A549 (cell line): ENCODE measurements at regions not wholly inside any gene's neighbourhood (a gene's known extent, or its start where the extent isn't known, plus 50 kb on each side); places are given as distances from the start of the nearest gene placed in this dataset.

Experiments
- ATAC-seq, 2 experiments: fragments of 200-7000 bp in 1 of 2; fragments of >200 bp in 1 of 2; cut with Nextera tagmentation in 1 of 2; cut with Tn5 transposase in 1 of 2; 3 replicates each; pipeline versions ENCODE4 v1.8.0 to v1.9.1; 2018 to 2020; ENCODE audit warnings: mild to moderate bottlenecking in 1 of 2, moderate library complexity in 1 of 2
- CTCF ChIA-PET: fragments of 300-600 bp; sonication (Branson Sonifier 250); formaldehyde crosslinking; extraction: SDS; loops from one replicate; lab custom pipeline; 2021; ENCODE audit warnings: antibody characterized with exemption, inconsistent platforms; lab: Yijun Ruan, JAX
- POLR2A ChIA-PET: fragments of 350-600 bp; formaldehyde crosslinking; extraction: SDS; loops from one replicate; lab custom pipeline; 2021; ENCODE audit warnings: antibody characterized with exemption, inconsistent platforms; lab: Yijun Ruan, JAX
- DNase-seq, 2 experiments: peaks; one replicate each; pipeline versions ENCODE4 v3.0.0 to v3.0.0-alpha.2; 2011 to 2016; ENCODE audit warnings: low read depth in 1 of 2, low spot score in 1 of 2
- FAIRE-seq: peaks from 2 replicates; lab custom pipeline; 2011; peaks lifted over from hg19 to GRCh38; lab: Jason Lieb, UNC
- H3K27ac ChIP-seq, 2 experiments: fragments of >200 bp; sonication (Bioruptor Twin); formaldehyde crosslinking; 3 replicates each; pipeline ENCODE4 v1.5.1; 2016 to 2017
- H3K4me1 ChIP-seq: fragments of >200 bp; sonication (Bioruptor Twin); formaldehyde crosslinking; 3 replicates; pipeline ENCODE4 v1.6.1; 2016
- H3K4me2 ChIP-seq: fragments of >200 bp; sonication (Bioruptor Twin); formaldehyde crosslinking; 3 replicates; pipeline ENCODE4 v1.6.1; 2016
- H3K4me3 ChIP-seq: fragments of >200 bp; sonication (Bioruptor Twin); formaldehyde crosslinking; 3 replicates; pipeline ENCODE4 v1.5.1; 2016
- H3K9me3 ChIP-seq: fragments of >200 bp; sonication (Bioruptor Twin); formaldehyde crosslinking; 3 replicates; pipeline ENCODE4 v1.6.1; 2016
- CEBPB ChIP-seq, 2 experiments: fragments of >200 bp in 1 of 2; sonication (Bioruptor Twin) in 1 of 2; formaldehyde crosslinking in 1 of 2; IDR thresholded peaks; 2 replicates each; pipeline ENCODE4 v1.6.1; 2012 to 2016
- CHD2 ChIP-seq: fragments of 150-350 bp; IDR thresholded peaks from 2 replicates; pipeline ENCODE4 v1.6.1; 2014; ENCODE audit warnings: low read length; ENCODE audit not compliant: partially characterized antibody
- CTCF ChIP-seq: fragments of >200 bp; sonication (Bioruptor Twin); formaldehyde crosslinking; IDR thresholded peaks from 3 replicates; pipeline ENCODE4 v1.5.1; 2016
- EHMT2 ChIP-seq: fragments of 200-600 bp; sonication (generic); IDR thresholded peaks from 2 replicates; pipeline ENCODE4 v1.6.1; 2016; ENCODE audit warnings: antibody characterized with exemption, low read depth, mild to moderate bottlenecking, moderate library complexity
- EP300 ChIP-seq, 2 experiments: fragments of >200 bp; sonication (Bioruptor Twin); formaldehyde crosslinking; IDR thresholded peaks; 2 replicates in 1 of 2; 3 replicates in 1 of 2; pipeline ENCODE4 v1.6.1; 2016 to 2017
- ESRRA ChIP-seq: fragments of 150-350 bp; IDR thresholded peaks from 2 replicates; pipeline ENCODE4 v1.6.1; 2014; ENCODE audit warnings: mild to moderate bottlenecking, low read length, borderline replicate concordance
- FOSB ChIP-seq: fragments of 250-450 bp; sonication (Bioruptor Pico); IDR thresholded peaks from 2 replicates; pipeline ENCODE4 v1.5.0; 2020; ENCODE audit warnings: mild to moderate bottlenecking, moderate library complexity
- FOSL2 ChIP-seq, 2 experiments: fragments of 450-650 bp in 1 of 2; fragments of >200 bp in 1 of 2; sonication (Bioruptor Twin) in 1 of 2; formaldehyde crosslinking; IDR thresholded peaks; 2 replicates each; pipeline versions ENCODE4 v1.5.0 to v1.6.1; 2016 to 2020; ENCODE audit warnings: mild to moderate bottlenecking in 1 of 2, moderate library complexity in 1 of 2
- GATA3 ChIP-seq: IDR thresholded peaks from 2 replicates; pipeline ENCODE4 v1.6.1; 2012; ENCODE audit warnings: borderline replicate concordance
- HOXA7 ChIP-seq: fragments of 250-450 bp; sonication (Bioruptor Pico); IDR thresholded peaks from 2 replicates; pipeline ENCODE4 v1.5.0; 2020; ENCODE audit warnings: mild to moderate bottlenecking, moderate library complexity
- HOXB5 ChIP-seq: fragments of 250-450 bp; sonication (Bioruptor Pico); IDR thresholded peaks from 2 replicates; pipeline ENCODE4 v1.5.0; 2020; ENCODE audit warnings: mild to moderate bottlenecking, moderate library complexity
- JUN ChIP-seq, 2 experiments: fragments of >200 bp; sonication (Bioruptor Twin); formaldehyde crosslinking; IDR thresholded peaks; 2 replicates in 1 of 2; 3 replicates in 1 of 2; pipeline ENCODE4 v1.6.1; 2016 to 2017
- KDM5A ChIP-seq: fragments of 200-600 bp; sonication (generic); IDR thresholded peaks from 2 replicates; pipeline ENCODE4 v1.6.1; 2016; ENCODE audit warnings: antibody characterized with exemption, mild to moderate bottlenecking
- MYC ChIP-seq: IDR thresholded peaks from 2 replicates; pipeline ENCODE4 v1.6.1; 2012; ENCODE audit warnings: mild to moderate bottlenecking, inconsistent platforms, low read length, improper control_type of control experiment, borderline replicate concordance
- NFE2L2 ChIP-seq: fragments of 150-350 bp; conservative IDR thresholded peaks from 2 replicates; pipeline ENCODE4 v1.6.1; 2014; ENCODE audit warnings: low read length
- NPAS2 ChIP-seq: fragments of 250-450 bp; sonication (Bioruptor Pico); IDR thresholded peaks from 2 replicates; pipeline ENCODE4 v1.8.0; 2022; ENCODE audit warnings: mild to moderate bottlenecking, moderate library complexity, borderline replicate concordance
- POLR2A ChIP-seq: IDR thresholded peaks from 2 replicates; pipeline ENCODE4 v1.6.1; 2012; ENCODE audit warnings: mild to moderate bottlenecking, low read length
- POLR2AphosphoS2 ChIP-seq: conservative IDR thresholded peaks from 2 replicates; pipeline ENCODE4 v1.6.1; 2012; ENCODE audit warnings: low read length, improper control_type of control experiment, inconsistent platforms
- RCOR1 ChIP-seq: fragments of 150-350 bp; IDR thresholded peaks from 2 replicates; pipeline ENCODE4 v1.6.1; 2014; ENCODE audit warnings: antibody characterized with exemption, low read length, low read depth
- REST ChIP-seq: fragments of 200-600 bp; sonication (generic); IDR thresholded peaks from 2 replicates; pipeline ENCODE4 v1.6.1; 2016; ENCODE audit warnings: antibody characterized with exemption, mild to moderate bottlenecking, moderate library complexity
- RFX5 ChIP-seq: fragments of 450-650 bp; IDR thresholded peaks from 2 replicates; pipeline ENCODE4 v1.7.1; 2014; ENCODE audit warnings: antibody characterized with exemption, mild to moderate bottlenecking, moderate library complexity
- SMC3 ChIP-seq: fragments of >200 bp; sonication (Bioruptor Twin); formaldehyde crosslinking; IDR thresholded peaks from 3 replicates; pipeline ENCODE4 v1.6.1; 2018; ENCODE audit warnings: inconsistent platforms
- TFCP2L1 ChIP-seq: fragments of 250-450 bp; sonication (Bioruptor Pico); IDR thresholded peaks from 2 replicates; pipeline ENCODE4 v1.5.0; 2021; ENCODE audit warnings: mild to moderate bottlenecking
- ZFP36 ChIP-seq: fragments of 450-650 bp; IDR thresholded peaks from 2 replicates; pipeline ENCODE4 v1.6.1; 2014; ENCODE audit warnings: borderline replicate concordance; ENCODE audit not compliant: partially characterized antibody
- ZNF302 ChIP-seq: fragments of 250-450 bp; sonication (Bioruptor Pico); IDR thresholded peaks from 2 replicates; pipeline ENCODE4 v1.9.0; 2021; ENCODE audit warnings: inconsistent platforms, mild to moderate bottlenecking, moderate library complexity
- WGBS: methylation state at CpG from one replicate; pipeline ENCODE4 v1.1.6; 2017; ENCODE audit errors: missing lambda C conversion rate; 5-methylcytosine and 5-hydroxymethylcytosine counted together
- TF ChIP-seq, protein P1 (sequence below): IDR thresholded peaks from 2 replicates; pipeline ENCODE4 v1.6.1; 2012; ENCODE audit warnings: low read depth, borderline replicate concordance

DNA sequence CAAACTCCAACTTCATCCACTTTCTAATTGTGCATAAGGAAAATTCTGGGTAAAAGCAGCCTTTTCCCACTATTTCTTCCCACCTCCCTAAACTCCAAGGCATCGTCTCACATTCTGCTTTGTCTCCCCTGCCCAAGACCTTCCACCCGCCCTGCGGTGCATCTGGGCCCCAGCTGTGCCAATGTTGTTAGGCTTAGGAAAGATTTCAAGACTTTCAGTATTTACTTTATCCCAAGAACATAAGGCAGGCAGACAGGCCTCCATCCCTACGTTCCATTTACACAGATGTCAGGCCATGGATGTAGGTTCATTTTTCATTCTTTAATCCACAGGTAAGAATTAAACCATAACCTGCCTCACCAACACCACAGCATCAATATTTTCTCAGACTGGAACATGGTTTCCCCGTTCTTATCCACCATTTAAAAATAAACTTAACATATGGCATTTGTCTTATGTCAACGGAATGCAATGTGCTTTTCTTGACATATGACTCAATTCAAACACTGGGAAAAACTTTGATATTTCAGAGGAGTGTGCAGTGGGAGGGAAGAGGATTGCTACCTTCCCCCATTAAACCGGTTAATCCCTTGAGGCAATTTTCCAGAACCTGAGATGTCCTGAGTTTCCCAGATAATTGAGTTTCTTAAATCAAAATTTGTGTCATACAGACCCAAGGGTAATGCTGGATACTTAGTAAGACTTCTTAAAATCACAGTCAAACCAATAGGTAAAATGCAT, 238.0 kb upstream of the LRIG1 start:
- Histone ChIP-seq H3K4me2 (peak overlapping the region; percentile 16; the same call in 2 of the 3 replicates), H3K27ac (no peak overlapping the region; a peak in 1 of 6 replicates)

GRCh38 chr3:66740260-66740659, 239.4 kb upstream of the LRIG1 start:
- 51% methylated on average over 4 of the region's 4 CpGs for WGBS
- Histone ChIP-seq H3K9me3 (no peaks in the 10 kb centered on the region), H3K4me3 (no peak overlapping the region), H3K27ac (no peak overlapping the region), H3K4me2 (no peak overlapping the region), H3K4me1 (peaks cover 7% of the 10 kb centered on the region; the same call in 1 of the 3 replicates)
- TF ChIP-seq FOSB (no peak), NPAS2 (CRISPR knock-in tag) (no peak), NFE2L2 (no peak), POLR2AphosphoS2 (no peak), KDM5A (no peak), POLR2A (no peak)
- DNase-seq (no peak), ATAC-seq (no peak), FAIRE-seq (no peak)
- ChIA-PET POLR2A (no interaction called here), CTCF (interaction anchor here (1.2 kb wide), 1 partner anchor 332 kb away, joined by 4 read pairs; no protein-coding TSS in a partner anchor)

More for the DNA sequence above, 238.0 kb upstream of the LRIG1 start:
- Histone ChIP-seq H3K4me1 (peaks cover 7% of the 10 kb centered on the region; the same call in 1 of the 3 replicates), H3K4me3 (no peak overlapping the region), H3K9me3 (no peaks in the 10 kb centered on the region)
- 37% methylated on average over 7 of the region's 7 CpGs for WGBS
- FAIRE-seq (no peak), DNase-seq (peak in 1 of 2 experiments; percentile 9), ATAC-seq (no peak)
- POLR2A ChIA-PET: no interaction called here
- TF ChIP-seq RFX5 (no peak), KDM5A (no peak), HOXA7 (CRISPR knock-in tag) (no peak), TFCP2L1 (no peak), MYC (no peak), ESRRA (no peak), CHD2 (no peak), JUN (IDR thresholded peaks at IDR 0.05) (no peak), EHMT2 (no peak), NFE2L2 (no peak)
- CTCF ChIA-PET: no interaction called here

DNA sequence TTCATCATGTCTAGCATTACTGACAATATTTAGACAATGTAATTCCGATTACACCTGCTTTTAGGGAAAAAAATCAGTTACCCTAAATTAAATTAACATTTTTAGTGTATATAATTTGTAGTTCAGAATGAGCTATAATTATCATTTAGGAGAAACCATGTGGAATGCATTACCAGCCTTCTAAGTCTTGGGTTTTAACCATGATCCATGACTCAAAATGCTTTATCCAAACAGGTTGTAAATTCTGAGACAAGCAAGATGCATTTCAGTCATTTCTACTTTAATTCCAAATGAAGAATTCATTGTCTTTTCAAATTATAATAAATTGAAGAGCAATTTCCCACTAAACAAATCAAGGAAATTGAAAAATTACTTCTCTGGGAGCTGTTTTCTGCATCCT, 243.7 kb upstream of the LRIG1 start:
- H3K27ac ChIP-seq: no peak overlapping the region
- H3K4me1 ChIP-seq: no peaks in the 10 kb centered on the region
- H3K4me3 ChIP-seq: no peak overlapping the region
- CTCF ChIA-PET: no interaction called here
- DNase-seq (no peak), ATAC-seq (no peak), FAIRE-seq (no peak)
- no peaks in the 10 kb centered on the region for H3K9me3 ChIP-seq
- TF ChIP-seq ZFP36: no peak
- no peak for TF ChIP-seq RCOR1
- TF ChIP-seq CEBPB (IDR thresholded peaks at IDR 0.05): no peak
- TF ChIP-seq, protein P1, sequence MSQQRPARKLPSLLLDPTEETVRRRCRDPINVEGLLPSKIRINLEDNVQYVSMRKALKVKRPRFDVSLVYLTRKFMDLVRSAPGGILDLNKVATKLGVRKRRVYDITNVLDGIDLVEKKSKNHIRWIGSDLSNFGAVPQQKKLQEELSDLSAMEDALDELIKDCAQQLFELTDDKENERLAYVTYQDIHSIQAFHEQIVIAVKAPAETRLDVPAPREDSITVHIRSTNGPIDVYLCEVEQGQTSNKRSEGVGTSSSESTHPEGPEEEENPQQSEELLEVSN: no peak
- no peak for TF ChIP-seq CTCF
- no peak for TF ChIP-seq CHD2
- TF ChIP-seq FOSL2 (IDR thresholded peaks at IDR 0.05): no peak
- no peak for TF ChIP-seq FOSL2 (CRISPR knock-in tag; IDR thresholded peaks at IDR 0.05)
- no peak for TF ChIP-seq POLR2AphosphoS2
- no peak for TF ChIP-seq ZNF302 (CRISPR knock-in tag)
- TF ChIP-seq POLR2A: no peak
- TF ChIP-seq GATA3: no peak
- TF ChIP-seq SMC3: no peak
- TF ChIP-seq EP300 (IDR thresholded peaks at IDR 0.05): no peak
- TF ChIP-seq HOXB5 (CRISPR knock-in tag): no peak
- no peak for TF ChIP-seq REST
- 19% methylated on average over 1 of the region's 1 CpG for WGBS
- POLR2A ChIA-PET: no interaction called here
- H3K4me2 ChIP-seq: no peak overlapping the region
